HG03103 (cell line): ENCODE measurements at regions not wholly inside any gene's neighbourhood (a gene's known extent, or its start where the extent isn't known, plus 50 kb on each side); places are given as distances from the start of the nearest gene placed in this dataset.

ENCODE experiments used
- ATAC-seq: cut with Tn5 transposase; IDR thresholded peaks from one replicate; pipeline ENCODE4 v1.9.1; 2021; ENCODE audit warnings: low read depth; ENCODE audit not compliant: unreplicated experiment

DNA sequence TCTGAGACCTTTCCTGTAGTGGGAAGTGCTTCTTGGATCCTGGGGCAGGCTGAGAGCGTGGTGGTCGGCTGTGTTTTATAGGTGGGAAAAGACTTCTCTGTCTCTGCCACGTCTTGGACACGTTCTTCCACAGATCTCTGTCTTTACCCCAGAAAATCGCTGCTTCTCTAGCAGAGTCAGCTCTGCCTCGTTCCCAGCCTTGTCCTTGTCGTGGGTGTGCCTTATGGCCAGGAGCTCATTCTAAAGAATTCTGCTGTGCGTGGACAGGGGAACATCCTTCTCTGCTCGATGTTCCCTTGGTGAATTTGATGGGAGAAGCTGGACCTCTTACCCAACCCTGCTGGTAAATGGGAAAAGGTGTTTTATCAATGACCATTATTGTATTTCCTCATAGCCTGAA, 433.1 kb upstream of the C2CD4B start:
- no peak for ATAC-seq

DNA sequence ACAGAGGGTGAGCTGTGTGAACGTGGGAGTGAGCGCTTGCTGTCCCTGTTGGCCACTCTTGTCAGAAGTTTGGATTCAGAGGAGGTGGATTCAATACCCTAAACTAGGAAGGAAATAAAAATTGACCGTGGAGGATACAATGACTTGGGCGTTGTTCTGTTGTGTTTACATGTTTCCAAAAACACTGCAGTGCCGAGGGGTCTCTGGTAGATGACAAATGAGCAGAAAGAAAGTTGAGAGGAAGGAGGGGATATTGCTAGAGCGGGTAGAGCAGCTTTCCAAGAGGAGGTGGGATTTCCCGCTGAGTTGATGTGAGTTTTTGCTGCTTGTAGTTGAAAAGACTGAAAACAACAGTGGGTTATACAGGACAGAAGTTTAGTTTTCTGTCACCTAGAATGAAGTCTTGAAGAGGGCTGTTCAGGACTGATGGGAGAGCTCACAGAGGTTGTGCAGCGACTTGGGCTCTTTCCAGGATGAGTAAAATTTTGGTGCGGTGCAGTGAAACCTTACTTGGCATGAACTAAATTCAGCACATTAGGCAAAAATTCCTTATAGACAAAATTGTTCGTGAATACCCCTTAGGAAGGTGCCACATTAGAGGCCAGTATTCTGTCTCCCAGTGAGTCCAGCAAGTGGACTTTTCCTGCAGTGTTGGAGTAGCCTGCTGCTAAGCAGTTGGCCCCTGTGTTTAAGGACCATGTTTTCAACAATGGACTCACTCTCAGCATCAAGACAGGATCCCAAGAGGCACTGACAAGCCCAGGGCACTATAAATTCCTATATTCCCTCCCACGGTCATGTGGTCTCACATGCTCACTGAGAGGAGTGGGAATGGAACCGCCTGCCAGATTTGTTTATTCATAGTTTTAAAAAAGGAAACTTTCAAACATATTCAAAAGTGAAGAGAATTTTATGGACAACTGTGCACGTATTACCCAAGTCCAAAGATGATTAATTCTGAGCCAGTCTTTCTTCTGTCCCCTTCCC, 435.0 kb upstream of the C2CD4B start:
- no peak for ATAC-seq

DNA sequence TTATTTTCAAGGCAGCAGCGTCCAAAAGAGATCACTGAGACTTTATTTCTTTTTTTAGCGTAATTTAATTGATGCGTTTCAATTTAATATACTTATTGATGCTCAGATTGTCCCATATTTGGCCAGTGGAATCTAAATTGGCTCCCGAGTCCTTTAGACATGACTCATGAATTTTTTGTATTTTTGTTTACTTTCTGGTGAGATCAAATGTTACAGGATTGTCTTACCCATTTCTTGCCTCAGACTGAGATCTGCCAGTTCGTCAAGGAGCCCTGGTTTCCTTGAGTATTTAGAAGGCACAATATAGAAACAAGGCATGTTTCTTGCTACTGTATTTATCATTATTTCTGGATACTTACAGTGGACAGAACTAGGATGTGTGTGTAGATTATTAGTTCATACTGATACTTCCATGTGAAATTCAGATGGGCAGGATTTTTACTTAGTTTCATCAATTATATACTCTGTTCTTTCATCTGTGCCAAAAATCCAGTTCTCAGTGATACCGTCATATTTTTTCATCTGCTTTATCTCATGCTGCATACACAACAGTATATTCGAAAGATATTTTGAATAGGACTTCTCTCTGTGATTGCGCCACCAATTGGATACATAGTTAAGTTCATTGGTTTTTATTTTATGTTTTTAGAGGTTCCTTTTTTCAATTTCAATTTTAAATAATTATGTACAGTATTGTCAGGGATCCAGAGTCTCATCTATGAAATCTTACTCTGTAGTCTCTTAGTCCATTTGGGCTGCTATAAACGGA, 436.9 kb upstream of the C2CD4B start:
- ATAC-seq, result no peak

DNA sequence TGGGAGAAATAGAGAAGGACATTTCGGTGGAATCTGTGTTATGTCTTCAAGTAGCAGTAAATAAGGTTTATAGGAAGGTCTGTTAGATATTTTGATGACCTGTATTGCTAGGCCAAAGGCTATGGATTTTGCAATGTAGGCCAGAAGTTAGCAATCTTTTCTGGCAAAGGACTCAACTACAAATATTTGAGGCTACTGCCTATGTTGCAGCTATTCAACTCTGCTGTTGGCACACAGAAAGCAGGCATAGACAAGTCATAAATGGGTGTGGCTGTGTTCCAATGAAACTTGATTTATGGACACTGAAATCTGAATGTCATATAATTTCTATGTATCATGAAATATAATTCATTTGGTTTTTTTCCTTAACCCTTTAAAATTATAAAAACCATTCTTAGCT, 438.7 kb upstream of the C2CD4B start:
- no peak for ATAC-seq

- ATAC-seq, result no peak
Measured at GRCh38 chr15:62605282-62605681, 437.3 kb upstream of the TPM1 start.

GRCh38 chr15:62606376-62607113, 436.0 kb upstream of the TPM1 start:
- no peak for ATAC-seq

GRCh38 chr15:62607114-62607462, 435.5 kb upstream of the TPM1 start:
- no peak for ATAC-seq

DNA sequence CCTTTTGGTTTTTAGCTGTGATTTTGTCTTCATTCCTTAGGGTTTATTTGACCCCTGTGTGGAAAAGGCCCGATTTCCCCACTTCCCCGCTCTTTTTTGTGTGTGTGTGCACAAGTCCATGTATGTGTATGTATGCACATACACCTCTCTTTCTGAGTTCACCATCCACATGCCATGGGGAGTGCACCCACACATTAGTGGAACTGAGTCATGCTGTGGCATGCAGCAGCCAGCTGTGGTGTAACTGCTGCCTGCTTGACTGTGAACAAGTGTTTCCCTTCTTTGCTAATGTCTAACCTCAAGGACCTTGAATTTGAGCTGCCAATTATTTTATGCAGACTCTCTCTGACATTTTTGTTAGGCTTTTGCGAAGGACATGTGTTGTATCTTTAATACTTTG, 434.9 kb upstream of the TPM1 start:
- ATAC-seq, result no peak

- ATAC-seq, result no peak
Measured at GRCh38 chr15:62608369-62608768, 434.2 kb upstream of the TPM1 start.

GRCh38 chr15:62610265-62610869, 432.2 kb upstream of the TPM1 start:
- no peak for ATAC-seq

GRCh38 chr15:62611002-62611401, 431.5 kb upstream of the TPM1 start:
- no peak for ATAC-seq

- ATAC-seq, result no peak
Measured at GRCh38 chr15:62612183-62612733, 430.3 kb upstream of the TPM1 start.

GRCh38 chr15:62612771-62613170, 429.8 kb upstream of the TPM1 start:
- no peak for ATAC-seq

- ATAC-seq, result no peak
Measured at GRCh38 chr15:62616746-62617145, 425.8 kb upstream of the TPM1 start.

DNA sequence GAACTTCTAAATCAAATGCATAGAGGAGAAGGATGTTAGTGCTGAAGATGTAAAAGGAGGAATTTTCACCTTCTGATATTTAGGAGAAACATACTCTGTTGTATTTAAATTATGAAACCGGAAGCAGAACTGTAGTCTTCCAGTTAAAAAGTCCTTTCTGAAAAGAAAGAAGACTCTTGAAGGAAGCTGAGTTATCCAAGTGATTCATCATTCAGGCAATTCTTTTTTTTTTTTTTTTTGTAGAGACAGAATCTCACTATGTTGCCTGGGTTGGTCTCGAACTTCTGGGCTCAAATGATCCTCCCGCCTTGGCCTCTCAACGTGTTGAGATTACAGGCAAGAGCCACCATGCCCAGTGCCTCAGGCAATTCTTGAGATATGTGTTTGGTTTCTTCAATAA, 424.8 kb upstream of the TPM1 start:
- ATAC-seq, result no peak

DNA sequence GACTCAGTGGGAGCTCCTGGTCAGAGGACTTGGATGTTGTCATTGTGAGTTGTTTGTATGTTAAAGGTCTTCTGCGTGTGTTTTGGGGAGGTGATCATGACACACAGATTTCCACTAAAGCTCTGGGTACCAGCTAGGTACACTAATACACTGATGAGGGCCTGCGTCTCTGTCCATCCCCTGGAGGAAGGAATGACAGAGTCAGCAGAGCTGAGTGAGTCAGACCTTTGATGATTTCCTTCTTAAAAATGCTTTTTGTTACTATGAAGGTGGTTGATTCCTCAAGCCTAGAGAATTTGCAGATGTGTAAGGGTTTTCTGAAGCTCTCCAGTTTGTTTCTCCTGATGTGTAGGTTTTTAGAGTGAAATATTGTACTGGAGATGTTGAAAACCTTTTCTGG, 424.1 kb upstream of the TPM1 start:
- ATAC-seq, result no peak

DNA sequence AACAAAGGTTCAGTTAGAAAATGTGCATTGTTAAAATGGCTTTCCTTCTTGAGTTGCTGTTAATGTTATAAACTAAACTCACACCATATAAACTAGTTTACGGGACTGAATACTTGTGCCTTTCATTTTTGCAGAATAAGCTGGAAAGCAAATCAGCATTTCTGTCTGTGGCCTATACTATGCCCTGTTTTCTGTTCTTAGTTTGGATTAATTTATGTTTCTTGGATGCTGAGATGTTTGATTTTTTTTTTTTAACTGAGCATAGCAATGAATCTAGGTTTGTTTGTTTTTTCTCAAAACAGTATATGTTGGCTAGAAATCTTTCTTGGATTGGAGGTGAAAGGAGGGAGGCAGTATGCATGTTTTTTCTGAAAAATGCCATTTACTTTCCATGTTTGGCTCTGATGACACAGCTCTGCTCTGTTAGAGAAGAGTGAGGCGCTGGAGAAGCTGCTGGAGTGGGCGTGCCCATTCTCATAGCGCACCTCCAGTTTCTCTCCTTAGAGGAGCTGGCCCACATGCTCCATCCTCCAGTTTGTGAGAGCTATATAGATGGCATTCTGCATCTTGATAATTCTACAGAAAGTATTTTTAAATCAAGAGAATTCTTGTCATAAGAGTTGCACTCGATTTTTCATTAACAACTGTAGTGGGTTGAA, 423.6 kb upstream of the TPM1 start:
- no peak for ATAC-seq

DNA sequence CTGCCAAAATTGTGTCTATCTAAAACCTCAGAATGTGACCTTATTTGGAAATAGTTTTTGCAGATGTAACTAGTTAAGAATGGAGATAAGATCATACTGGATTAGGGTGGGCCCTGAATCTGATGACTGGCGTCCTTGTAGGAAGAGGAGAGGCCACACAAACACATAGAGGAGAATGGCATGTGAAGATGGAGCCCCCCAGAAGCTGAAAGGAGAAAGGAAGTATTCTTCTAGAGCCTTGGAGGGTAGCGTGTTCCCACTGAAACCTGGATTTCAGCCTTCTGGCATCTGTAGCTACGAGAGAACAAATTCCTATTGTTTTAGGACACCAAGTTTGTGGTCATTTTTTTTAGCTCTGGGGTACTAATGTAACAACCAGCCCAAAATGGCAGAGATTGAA, 423.0 kb upstream of the TPM1 start:
- ATAC-seq, result no peak

GRCh38 chr15:62622775-62623174, 419.8 kb upstream of the TPM1 start:
- no peak for ATAC-seq
